Psoas muscle (tissue), 7 donors: ENCODE measurements at regions not wholly inside any gene's neighbourhood (a gene's known extent, or its start where the extent isn't known, plus 50 kb on each side); places are given as distances from the start of the nearest gene placed in this dataset.
"Not testable (repeated sequence)": the region's sequence is repeated elsewhere in the genome, so short reads cannot be mapped to it uniquely, and the experiment has no call there.

Experiments used
- ATAC-seq, 4 donors: fragments of 200-7000 bp; cut with Tn5 transposase; one replicate each; pipeline ENCODE4 v1.9.1; 2020; ENCODE audit warnings: moderate library complexity in 3 of 4, mild to moderate bottlenecking in 2 of 4
- DNase-seq, 2 donors: peaks; one replicate each; pipeline ENCODE4 v3.0.0-alpha.2; 2020
- H3K27ac ChIP-seq: fragments of 200-600 bp; one replicate; pipeline ENCODE4 v1.8.0; 2022
- H3K27me3 ChIP-seq, 3 donors: fragments of 200-600 bp in 1 of 3; one replicate each; pipeline versions ENCODE4 v1.6.1 to v1.8.0; 2013 to 2022; ENCODE audit warnings: low read length in 2 of 3, mild to moderate bottlenecking in 2 of 3, moderate library complexity in 1 of 3; ENCODE audit not compliant: insufficient read depth in 3 of 3
- H3K36me3 ChIP-seq, 2 donors: fragments of 200-600 bp in 1 of 2; one replicate each; pipeline versions ENCODE4 v1.6.1 to v1.8.0; 2013 to 2022; ENCODE audit warnings: low read depth in 1 of 2, mild to moderate bottlenecking in 1 of 2, moderate library complexity in 1 of 2; ENCODE audit not compliant: insufficient read depth in 1 of 2
- H3K4me1 ChIP-seq: fragments of 200-600 bp; one replicate; pipeline ENCODE4 v1.8.0; 2022
- H3K4me3 ChIP-seq: fragments of 200-600 bp; one replicate; pipeline ENCODE4 v1.8.0; 2022; ENCODE audit warnings: mild to moderate bottlenecking
- H3K9me3 ChIP-seq: fragments of 200-600 bp; one replicate; pipeline ENCODE4 v1.8.0; 2022
- WGBS, 3 donors: extraction: QIAGEN DNeasy Blood & Tissue Kit; methylation state at CpG; one replicate each; pipeline versions ENCODE4 v1.1.6 to v1.1.7; 2013; 5-methylcytosine and 5-hydroxymethylcytosine counted together
- intact Hi-C, 2 donors: fragments of 100-400 bp; cut with DNase I; formaldehyde crosslinking; loops; one replicate each; pipeline versions ENCODE4 v1.11.0 to v1.14.2; 2022
- TF ChIP-seq, protein P1 (sequence below): fragments of 200-600 bp; IDR thresholded peaks from one replicate; pipeline ENCODE4 v1.8.0; 2022; ENCODE audit warnings: antibody characterized with exemption
- donor health status: healthy with polysubstance abuse.
- donor health status: DM: no; HTN: no; CAD: no; lungs with moderate emphysema.
- donor health status: Bipolar disorder and iron deficiency.
- donor health status: healthy.
- donor health status: DM: yes; HTN: yes; CAD: no.
- donor health status: DM: no; HTN: no; CAD: no.
- donor health status: DM: yes; HTN: yes; CAD: no.

GRCh38 chr6:170199716-170200115, 91.2 kb downstream of the DLL1 start:
- Histone ChIP-seq H3K4me3 (no peak overlapping the region), H3K36me3 (no peaks in the 10 kb centered on the region), H3K27me3 (no peaks in the 10 kb centered on the region), H3K9me3 (peaks cover 11% of the 10 kb centered on the region), H3K27ac (no peak overlapping the region), H3K4me1 (no peaks in the 10 kb centered on the region)
- DNase-seq, result no peak
- intact Hi-C loops, result no loop called here
- ATAC-seq, result no peak
- WGBS, 3 donors, result 92 to 93% (median 92%) methylated on average over 6 of the region's 6 CpGs
- TF ChIP-seq, protein P1, sequence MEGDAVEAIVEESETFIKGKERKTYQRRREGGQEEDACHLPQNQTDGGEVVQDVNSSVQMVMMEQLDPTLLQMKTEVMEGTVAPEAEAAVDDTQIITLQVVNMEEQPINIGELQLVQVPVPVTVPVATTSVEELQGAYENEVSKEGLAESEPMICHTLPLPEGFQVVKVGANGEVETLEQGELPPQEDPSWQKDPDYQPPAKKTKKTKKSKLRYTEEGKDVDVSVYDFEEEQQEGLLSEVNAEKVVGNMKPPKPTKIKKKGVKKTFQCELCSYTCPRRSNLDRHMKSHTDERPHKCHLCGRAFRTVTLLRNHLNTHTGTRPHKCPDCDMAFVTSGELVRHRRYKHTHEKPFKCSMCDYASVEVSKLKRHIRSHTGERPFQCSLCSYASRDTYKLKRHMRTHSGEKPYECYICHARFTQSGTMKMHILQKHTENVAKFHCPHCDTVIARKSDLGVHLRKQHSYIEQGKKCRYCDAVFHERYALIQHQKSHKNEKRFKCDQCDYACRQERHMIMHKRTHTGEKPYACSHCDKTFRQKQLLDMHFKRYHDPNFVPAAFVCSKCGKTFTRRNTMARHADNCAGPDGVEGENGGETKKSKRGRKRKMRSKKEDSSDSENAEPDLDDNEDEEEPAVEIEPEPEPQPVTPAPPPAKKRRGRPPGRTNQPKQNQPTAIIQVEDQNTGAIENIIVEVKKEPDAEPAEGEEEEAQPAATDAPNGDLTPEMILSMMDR, result no peak

DNA sequence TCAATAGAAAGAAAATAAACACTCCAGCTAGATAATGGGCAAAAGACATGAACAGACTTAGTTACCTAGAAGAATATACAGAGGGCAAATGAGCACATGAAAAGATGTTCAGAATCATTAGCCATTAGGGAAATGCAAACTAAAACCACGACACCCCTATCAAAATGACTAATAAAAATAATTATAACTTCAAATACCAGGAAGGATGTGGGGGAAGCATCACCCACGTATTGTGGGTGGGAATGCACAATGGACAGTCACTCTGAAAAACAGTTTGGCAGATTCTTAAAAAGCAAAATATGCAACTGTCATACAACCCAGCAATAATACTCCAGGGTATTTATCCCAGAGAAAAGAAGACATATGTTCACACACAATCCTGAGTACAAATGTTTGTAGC, 92.6 kb downstream of the DLL1 start:
- TF ChIP-seq, protein P1, result no peak
- ATAC-seq (no peak), DNase-seq (no peak)
- Histone ChIP-seq H3K4me3 (no peak overlapping the region), H3K4me1 (no peaks in the 10 kb centered on the region), H3K9me3 (peaks cover 11% of the 10 kb centered on the region), H3K27ac (no peak overlapping the region), H3K36me3 (no peaks in the 10 kb centered on the region), H3K27me3 (no peaks in the 10 kb centered on the region)
- intact Hi-C loops, result no loop called here
- WGBS, 3 donors, result 60 to 68% (median 68%) methylated on average over 2 of the region's 2 CpGs

GRCh38 chr6:170193326-170193821, 97.5 kb downstream of the DLL1 start:
- Histone ChIP-seq H3K4me1 (peaks cover 9% of the 10 kb centered on the region), H3K27me3 (no peaks in the 10 kb centered on the region), H3K4me3 (no peak overlapping the region), H3K9me3 (peaks cover 11% of the 10 kb centered on the region), H3K36me3 (no peaks in the 10 kb centered on the region), H3K27ac (no peak overlapping the region)
- TF ChIP-seq, protein P1, result no peak
- DNase-seq, result no peak
- intact Hi-C loops, result no loop called here
- 84 to 92% (median 88%) methylated on average over 13 of the region's 13 CpGs for WGBS, 3 donors
- ATAC-seq, result no peak

DNA sequence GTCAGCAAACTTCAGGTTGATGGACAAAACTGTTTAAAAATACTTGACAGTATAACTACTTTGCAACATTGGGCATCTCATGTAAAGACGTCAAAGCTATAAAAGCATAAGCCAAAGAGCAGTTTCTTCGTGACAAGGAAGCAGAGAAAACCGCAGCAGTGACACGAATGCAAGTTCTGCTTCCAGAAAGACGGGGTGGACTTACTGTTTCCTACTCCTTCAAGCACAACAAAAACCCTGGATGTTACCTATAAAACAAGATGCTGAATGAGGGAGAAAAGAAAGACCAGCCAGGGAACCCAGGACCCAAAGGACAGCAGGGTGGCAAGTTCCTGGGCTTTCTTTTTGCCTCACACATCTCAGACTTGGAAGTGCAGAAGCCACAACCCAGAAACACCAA, 98.0 kb downstream of the DLL1 start:
- Histone ChIP-seq H3K36me3 (no peaks in the 10 kb centered on the region), H3K4me3 (no peak overlapping the region), H3K9me3 (peaks cover 11% of the 10 kb centered on the region), H3K27ac (no peak overlapping the region), H3K27me3 (no peaks in the 10 kb centered on the region), H3K4me1 (peaks cover 10% of the 10 kb centered on the region)
- intact Hi-C loops, result no loop called here
- DNase-seq (no peak), ATAC-seq (no peak)
- TF ChIP-seq, protein P1, result no peak
- 93 to 96% (median 96%) methylated on average over 5 of the region's 5 CpGs for WGBS, 3 donors

DNA sequence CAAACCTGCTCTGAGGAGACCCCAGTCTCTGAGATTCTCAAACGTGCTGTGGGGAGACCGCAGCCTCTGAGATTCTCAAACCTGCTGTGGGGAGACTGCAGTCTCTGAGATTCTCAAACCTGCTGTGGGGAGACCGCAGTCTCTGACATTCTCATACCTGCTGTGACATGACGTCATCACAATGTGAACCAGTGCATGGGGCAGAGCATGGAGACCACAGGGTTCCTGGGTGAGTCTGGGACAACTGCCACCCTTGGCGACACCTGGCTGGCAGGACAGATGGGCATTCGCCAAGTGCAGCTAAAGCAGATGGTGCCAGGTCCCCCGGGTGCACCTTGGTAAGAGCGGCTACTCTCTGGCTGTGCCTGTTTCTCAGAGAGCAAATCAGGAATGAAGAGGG, 98.8 kb downstream of the DLL1 start:
- ATAC-seq, H3K36me3 ChIP-seq, H3K4me3 ChIP-seq, DNase-seq, H3K27ac ChIP-seq, H3K27me3 ChIP-seq, intact Hi-C loops: not testable (repeated sequence)
- Histone ChIP-seq H3K9me3 (peaks cover 11% of the 10 kb centered on the region), H3K4me1 (peaks cover 10% of the 10 kb centered on the region)
- WGBS, 3 donors, result 64 to 80% (median 78%) methylated on average over 8 of the region's 8 CpGs
